H1 (cell line): ENCODE measurements at regions not wholly inside any gene's neighbourhood (a gene's known extent, or its start where the extent isn't known, plus 50 kb on each side); places are given as distances from the start of the nearest gene placed in this dataset.

Experiments
- ATF2 ChIP-seq: IDR thresholded peaks from 2 replicates; pipeline ENCODE4 v1.6.1; 2012; ENCODE audit warnings: low read length, inconsistent platforms
- ATF3 ChIP-seq: IDR thresholded peaks from 2 replicates; pipeline ENCODE4 v1.6.1; 2011; ENCODE audit warnings: low read depth, mild to moderate bottlenecking, low read length; ENCODE audit not compliant: insufficient read depth
- BCL11A ChIP-seq, 2 experiments: IDR thresholded peaks; one replicate each; pipeline ENCODE4 v1.6.1; 2011; ENCODE audit warnings: low read depth in 2 of 2, low read length in 2 of 2, mild to moderate bottlenecking in 2 of 2
- BRCA1 ChIP-seq: IDR thresholded peaks from 2 replicates; pipeline ENCODE4 v1.6.1; 2012; ENCODE audit warnings: low read depth, low read length, improper control_type of control experiment
- CHD7 ChIP-seq: fragments of 300-600 bp; sonication (generic); IDR thresholded peaks from 2 replicates; pipeline ENCODE4 v1.7.1; 2012; ENCODE audit warnings: low read length, moderate library complexity, mild to moderate bottlenecking, inconsistent platforms; ENCODE audit not compliant: insufficient replicate concordance
- HDAC2 ChIP-seq, 2 experiments: fragments of 300-600 bp in 1 of 2; sonication (generic) in 1 of 2; IDR thresholded peaks; 2 replicates each; pipeline ENCODE4 v1.6.1; 2011 to 2012; ENCODE audit warnings: low read depth in 2 of 2, low read length in 2 of 2, mild to moderate bottlenecking in 2 of 2, moderate library complexity in 2 of 2, borderline replicate concordance in 1 of 2, inconsistent platforms in 1 of 2
- NANOG ChIP-seq: IDR thresholded peaks from 2 replicates; pipeline ENCODE4 v1.6.1; 2011; ENCODE audit warnings: low read length, low read depth, mild to moderate bottlenecking, inconsistent platforms; ENCODE audit not compliant: insufficient read depth, poor library complexity, severe bottlenecking
- POLR2A ChIP-seq, 2 experiments: IDR thresholded peaks; 1 replicate in 1 of 2; 2 replicates in 1 of 2; pipeline ENCODE4 v1.6.1; 2011; ENCODE audit warnings: low read depth in 2 of 2, low read length in 2 of 2, mild to moderate bottlenecking in 2 of 2; ENCODE audit errors: control extremely low read depth in 1 of 2
- SUZ12 ChIP-seq: fragments of 200-600 bp; sonication (generic); IDR thresholded peaks from 2 replicates; pipeline ENCODE4 v1.6.1; 2012; ENCODE audit warnings: mild to moderate bottlenecking, inconsistent platforms, low read length, moderate library complexity, mixed read lengths
- TEAD4 ChIP-seq: IDR thresholded peaks from 2 replicates; pipeline ENCODE4 v1.6.1; 2012; ENCODE audit warnings: low read depth, low read length, inconsistent platforms, mixed read lengths

- no peak for TF ChIP-seq CHD7
- TF ChIP-seq NANOG = no peak
- TF ChIP-seq SUZ12 = no peak
- TF ChIP-seq TEAD4 = no peak
- no peak for TF ChIP-seq BRCA1
- TF ChIP-seq HDAC2 (IDR thresholded peaks at IDR 0.05; ENCODE audit: borderline replicate concordance in 1 of 2, low read depth in 2 of 2, low read length in 2 of 2) = no peak
- TF ChIP-seq BCL11A (IDR thresholded peaks at IDR 0.05; ENCODE audit: low read depth in 2 of 2, low read length in 2 of 2) = no peak
- TF ChIP-seq ATF3 = no peak
- TF ChIP-seq POLR2A (IDR thresholded peaks at IDR 0.05; ENCODE audit: control extremely low read depth in 1 of 2, low read depth in 2 of 2, low read length in 2 of 2) = no peak
- TF ChIP-seq ATF2 = no peak
Observed at GRCh38 chr9:119827526-119827925, 458.3 kb upstream of the BRINP1 start (continued).
